ENCODE measurements at regions not wholly inside any gene's neighbourhood (a gene's known extent, or its start where the extent isn't known, plus 50 kb on each side); places are given as distances from the start of the nearest gene placed in this dataset.

DNA sequence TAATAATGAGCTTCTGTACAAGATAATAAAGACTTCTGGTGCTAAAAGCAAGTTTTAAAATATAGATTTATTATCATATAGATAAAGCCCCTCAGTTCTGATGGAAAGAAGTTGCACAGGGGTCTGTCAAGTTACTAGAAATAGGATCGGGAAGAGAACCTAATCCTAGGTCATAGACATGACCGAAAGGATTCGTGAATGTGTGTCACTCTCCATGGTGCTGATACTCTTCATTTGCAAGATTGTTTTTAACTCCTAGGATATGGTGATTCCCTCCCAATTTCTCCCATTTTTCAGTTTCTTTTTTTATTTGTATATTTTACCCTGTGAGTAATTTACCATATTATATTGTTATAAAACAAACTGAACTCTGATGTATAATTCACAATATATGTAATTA is 58.9 kb upstream of the CTNNA2 start:
- intact Hi-C loops (cut with micrococcal nuclease) = no loop called here

DNA sequence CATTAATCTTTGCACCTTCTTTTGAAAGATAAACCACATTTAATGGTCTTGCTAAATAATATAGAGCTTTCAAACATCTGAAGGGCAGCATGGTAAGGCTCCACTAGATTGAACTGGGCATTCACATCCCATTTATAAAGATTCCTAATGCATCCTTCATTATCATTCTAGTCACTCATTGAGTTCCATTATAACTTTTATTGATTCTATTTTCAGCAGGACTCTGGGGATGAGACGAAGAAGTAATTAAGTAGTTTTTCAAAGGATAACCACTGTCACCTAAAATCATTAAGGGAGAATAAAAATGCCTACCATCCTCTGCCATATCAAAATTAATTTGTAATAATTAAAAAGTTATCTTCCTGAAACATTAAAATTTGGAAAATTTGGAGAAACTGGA is 60.2 kb upstream of the CTNNA2 start:
- intact Hi-C loops (cut with micrococcal nuclease) = no loop called here

DNA sequence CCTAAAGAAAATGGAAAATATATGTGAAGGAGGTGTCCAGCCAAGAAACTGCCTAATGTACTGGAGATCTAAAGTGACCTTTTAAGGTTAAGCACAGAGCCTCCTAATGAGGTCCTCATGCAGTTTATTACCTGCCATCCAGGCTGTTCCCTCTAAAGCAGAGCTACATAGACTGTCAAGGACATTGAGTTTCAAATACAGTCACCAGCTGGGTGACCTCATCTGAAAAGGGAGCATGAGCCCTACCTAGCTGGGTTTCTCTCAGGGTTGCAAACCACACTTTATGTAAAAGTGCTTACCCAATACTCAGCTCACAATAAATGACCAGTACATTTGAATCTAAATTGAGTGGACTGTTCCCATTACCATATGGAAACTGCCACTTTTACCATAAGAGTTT is 65.4 kb upstream of the CTNNA2 start:
- intact Hi-C loops (cut with micrococcal nuclease) = no loop called here

DNA sequence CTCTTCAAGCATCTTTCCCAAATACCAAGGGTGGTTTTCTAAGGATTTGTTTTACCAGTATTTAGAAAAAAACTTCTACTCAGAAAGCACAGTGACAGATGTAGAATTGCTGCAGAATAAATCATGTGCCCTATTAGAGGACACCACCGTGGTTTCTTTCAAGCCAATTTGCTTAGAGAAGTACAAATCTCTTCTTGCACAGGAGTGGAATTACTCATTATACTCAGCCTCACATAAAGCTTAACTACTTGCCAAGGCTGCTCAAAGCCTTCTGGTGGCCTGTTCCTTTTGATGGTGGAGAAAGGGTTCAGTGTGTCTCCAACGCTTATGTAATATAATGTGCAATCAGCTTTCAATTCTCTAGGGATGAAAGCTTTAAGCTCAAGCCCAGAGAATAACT is 66.5 kb upstream of the CTNNA2 start:
- intact Hi-C loops (cut with micrococcal nuclease) = no loop called here

GRCh38 chr2:79437433-79438267 is 75.2 kb upstream of the CTNNA2 start:
- intact Hi-C loops (cut with micrococcal nuclease) = no loop called here

DNA sequence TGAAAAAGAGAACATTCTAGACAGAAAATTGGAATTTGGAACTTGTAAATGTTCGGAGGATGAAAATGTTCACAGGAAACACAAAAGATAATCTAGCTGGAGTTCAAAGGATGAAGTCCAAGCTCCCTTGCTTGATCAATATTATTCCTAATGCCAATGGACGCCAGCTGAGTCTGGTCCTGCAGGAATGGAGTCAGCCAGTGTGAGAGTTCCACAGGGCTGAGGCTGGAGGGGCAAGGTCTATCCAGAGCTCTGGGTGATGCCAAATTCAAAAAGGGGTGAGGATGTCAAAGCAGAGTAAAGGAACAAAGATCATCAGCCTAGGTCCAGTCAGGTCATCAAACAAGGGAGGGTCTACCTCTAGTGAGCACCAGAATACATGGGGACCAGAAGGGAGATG is 78.5 kb upstream of the CTNNA2 start:
- intact Hi-C loops (cut with micrococcal nuclease) = no loop called here

GRCh38 chr2:79432731-79433146 is 80.1 kb upstream of the CTNNA2 start:
- intact Hi-C loops (cut with micrococcal nuclease) = no loop called here

DNA sequence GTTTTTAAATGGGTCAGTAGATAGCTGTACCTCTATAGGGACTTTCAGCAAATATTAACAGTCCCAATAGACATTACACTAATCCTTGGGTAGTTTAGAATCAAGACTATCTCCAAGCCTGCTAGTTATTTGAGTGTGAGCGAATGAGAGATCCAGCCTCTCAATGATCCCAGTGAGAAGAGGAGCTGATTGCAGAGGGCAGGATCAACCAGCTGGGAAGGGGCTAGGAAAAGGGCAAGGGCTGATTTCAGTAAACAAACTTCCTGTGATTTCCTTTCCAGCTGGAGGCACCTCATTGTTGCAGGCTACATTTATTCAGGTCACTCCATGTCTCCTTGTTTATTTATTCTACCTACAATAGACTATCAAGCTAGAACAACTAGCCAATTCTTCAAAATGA is 84.1 kb upstream of the CTNNA2 start:
- intact Hi-C loops (cut with micrococcal nuclease) = no loop called here

DNA sequence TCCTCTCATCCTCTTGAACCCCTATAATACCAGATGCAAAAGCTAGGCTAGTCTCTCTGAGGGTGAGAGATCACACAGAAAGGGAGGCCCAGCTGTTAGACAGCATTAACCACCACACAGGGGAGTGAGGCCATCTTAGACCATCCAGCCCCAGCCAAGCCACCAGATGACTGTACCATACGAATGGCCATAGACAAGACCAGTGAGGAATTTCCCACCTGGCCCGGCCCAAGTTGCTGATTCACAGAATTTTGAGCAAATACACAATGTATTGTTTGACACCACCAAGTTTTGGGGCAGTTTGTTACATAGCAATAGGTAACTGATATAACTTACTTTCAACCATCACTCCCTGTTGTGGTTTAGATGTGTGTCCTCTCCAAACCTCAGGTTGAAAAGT is 98.2 kb upstream of the CTNNA2 start:
- intact Hi-C loops (cut with micrococcal nuclease) = no loop called here

DNA sequence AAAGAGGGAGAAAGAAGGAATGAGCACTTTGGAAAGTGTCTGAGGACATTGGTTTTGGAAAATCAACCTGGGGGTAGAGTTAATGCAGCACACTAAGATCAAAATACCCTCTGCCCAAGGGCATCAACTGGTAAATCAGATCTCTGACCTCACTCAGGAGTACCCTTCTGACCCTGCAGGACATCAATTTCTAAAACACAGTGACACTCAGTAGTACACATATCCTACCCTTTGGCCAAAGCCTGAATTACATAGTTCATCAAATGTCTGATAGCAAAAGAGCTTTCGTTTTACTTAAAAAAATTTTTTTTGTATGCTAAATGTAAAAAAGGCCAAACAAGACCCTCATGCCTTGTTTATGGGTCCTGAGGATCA is 118.4 kb upstream of the CTNNA2 start:
- intact Hi-C loops (cut with micrococcal nuclease) = no loop called here

- intact Hi-C loops (cut with micrococcal nuclease) = no loop called here
These were observed 118.9 kb upstream of the CTNNA2 start for GRCh38 chr2:79393806-79394484.

- intact Hi-C loops (cut with micrococcal nuclease) = no loop called here
These were observed 119.7 kb upstream of the CTNNA2 start for GRCh38 chr2:79393107-79393685.

DNA sequence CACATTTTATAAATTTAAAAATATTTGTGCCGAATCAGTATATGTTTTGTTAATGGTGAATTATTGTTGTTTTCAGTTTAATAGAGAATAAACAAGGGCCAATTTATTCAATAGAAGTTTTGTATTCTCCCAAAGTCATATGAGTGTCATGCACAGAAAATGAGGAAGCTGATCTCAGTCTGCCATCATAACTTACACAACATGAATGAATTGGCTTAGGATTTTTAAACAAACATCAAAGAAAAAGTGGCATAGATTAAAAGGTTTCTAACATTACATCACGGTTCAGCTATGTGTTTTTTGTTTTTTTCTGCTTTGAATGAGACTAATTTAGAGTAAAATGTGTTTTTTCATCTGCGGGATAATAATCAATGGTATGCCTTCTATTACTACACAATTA is 123.4 kb upstream of the CTNNA2 start:
- intact Hi-C loops (cut with micrococcal nuclease) = no loop called here

GRCh38 chr2:79388024-79388423 is 124.8 kb upstream of the CTNNA2 start:
- intact Hi-C loops (cut with micrococcal nuclease) = no loop called here

DNA sequence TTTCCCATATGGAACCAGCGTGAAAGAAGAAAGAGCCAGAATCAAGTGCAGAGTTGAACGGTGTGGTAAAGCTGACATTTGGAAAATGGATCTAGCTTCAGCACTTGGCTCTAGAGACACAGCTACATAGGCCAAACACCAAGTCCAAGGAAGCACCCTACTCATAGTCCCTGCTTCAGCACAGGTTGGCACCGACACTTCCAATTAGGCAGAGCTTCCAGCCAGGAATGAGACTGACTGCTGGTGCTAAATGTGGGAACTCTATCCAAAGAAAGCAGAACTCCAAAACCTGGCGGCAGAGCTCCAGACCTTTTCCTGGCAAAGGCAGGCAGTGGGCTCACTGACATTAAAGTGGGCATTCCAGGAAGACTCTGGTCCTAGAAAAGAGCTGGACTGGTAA is 125.4 kb upstream of the CTNNA2 start:
- intact Hi-C loops (cut with micrococcal nuclease) = no loop called here

GRCh38 chr2:79383681-79384080 is 129.2 kb upstream of the CTNNA2 start:
- intact Hi-C loops (cut with micrococcal nuclease) = no loop called here

GRCh38 chr2:79375817-79376216 is 137.0 kb upstream of the CTNNA2 start:
- intact Hi-C loops (cut with micrococcal nuclease) = no loop called here

- intact Hi-C loops (cut with micrococcal nuclease) = no loop called here
These were observed 139.3 kb upstream of the CTNNA2 start for GRCh38 chr2:79373358-79374130.

DNA sequence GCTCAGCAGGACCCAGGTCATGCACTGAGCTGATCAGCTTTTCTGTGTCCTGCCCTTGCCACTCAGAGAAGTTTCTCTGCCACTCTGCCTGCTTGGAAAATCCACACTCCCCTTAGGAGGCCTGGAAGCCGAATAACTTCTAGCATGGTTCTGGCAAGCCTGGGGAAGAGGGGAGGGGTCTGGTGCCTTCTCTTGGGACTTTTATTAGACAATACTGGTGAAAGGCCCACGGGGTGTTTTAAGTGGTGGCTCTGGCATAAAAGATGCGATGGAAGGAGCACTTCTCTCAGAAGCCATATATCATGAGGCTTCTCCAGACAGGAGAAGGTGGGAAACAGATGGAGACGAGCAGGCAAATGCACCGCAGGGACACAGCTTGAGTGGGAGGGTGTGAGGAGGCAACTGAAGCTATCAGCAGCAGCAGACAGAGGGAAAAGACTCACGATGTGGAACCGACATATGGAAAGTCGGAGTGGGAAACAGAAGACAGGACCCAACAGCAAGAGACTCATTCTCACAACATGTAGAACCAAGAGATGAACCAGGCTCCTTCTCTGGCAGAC is 141.8 kb upstream of the CTNNA2 start:
- intact Hi-C loops (cut with micrococcal nuclease) = no loop called here

DNA sequence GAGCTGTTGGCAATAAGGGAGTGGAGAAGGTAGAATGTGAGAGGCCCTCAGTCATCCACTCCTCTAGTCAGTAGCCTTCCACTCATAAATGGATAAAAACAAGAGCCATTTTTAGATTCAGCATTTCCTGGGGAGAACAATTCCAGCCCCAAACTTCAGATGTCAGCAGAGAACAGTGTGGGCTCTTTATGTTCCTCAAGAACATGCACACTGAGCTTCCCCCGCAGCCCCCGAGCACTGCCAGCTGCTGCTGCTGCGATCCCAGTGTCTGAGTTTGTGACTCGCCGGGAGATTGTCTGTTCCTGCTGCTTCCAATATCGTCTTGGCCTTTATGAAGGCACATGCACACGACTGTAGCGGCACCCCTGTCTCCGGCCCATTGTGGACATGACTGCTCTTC is 143.7 kb upstream of the CTNNA2 start:
- intact Hi-C loops (cut with micrococcal nuclease) = no loop called here

DNA sequence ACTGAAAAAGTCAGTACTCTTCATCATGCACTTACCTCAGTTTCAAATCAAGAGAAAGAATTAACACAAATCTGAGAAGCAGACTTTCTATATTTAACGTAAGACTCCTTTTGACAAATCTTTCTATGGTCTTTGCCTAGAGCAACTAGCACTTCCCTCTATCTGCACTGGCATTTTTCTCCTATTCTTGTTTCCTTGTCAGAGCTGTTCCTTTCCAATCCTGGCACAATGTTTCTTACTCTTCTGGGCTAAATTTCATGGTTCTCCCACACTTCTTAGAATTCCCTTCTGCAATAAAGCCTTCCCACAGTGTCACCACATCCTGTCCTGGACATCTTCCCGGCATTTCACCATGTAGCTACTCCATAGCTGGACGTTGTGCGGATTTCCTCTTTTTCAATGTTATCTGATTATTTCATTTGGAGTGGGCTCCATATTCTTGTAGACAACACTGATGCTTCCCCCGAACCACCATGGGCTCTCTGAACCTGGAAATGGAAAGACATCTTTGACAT is 144.7 kb upstream of the CTNNA2 start:
- intact Hi-C loops (cut with micrococcal nuclease) = no loop called here

Measured in T-helper 2 cell treated with Interferon-gamma antibody and Interleukin-4, amounts not matched to agents 100 ng/mL and 5 ng/mL, for 36 hours (primary cell).